Urothelium cell line (cell line): ENCODE measurements at regions not wholly inside any gene's neighbourhood (a gene's known extent, or its start where the extent isn't known, plus 50 kb on each side); places are given as distances from the start of the nearest gene placed in this dataset.
"Not testable (repeated sequence)": the region's sequence is repeated elsewhere in the genome, so short reads cannot be mapped to it uniquely, and the experiment has no call there.

Experiments used
- DNase-seq: peaks from one replicate; pipeline ENCODE4 v3.0.0; 2011; ENCODE audit warnings: low spot score, mixed read lengths
- FAIRE-seq: peaks from 2 replicates; lab custom pipeline; 2011; peaks lifted over from hg19 to GRCh38; lab: Jason Lieb, UNC

GRCh38 chr6:9236443-9236842 is 801.1 kb upstream of the SLC35B3 start:
- FAIRE-seq (no peak), DNase-seq (no peak)

- DNase-seq (no peak), FAIRE-seq (no peak)
These were observed 798.3 kb upstream of the SLC35B3 start for GRCh38 chr6:9233686-9234085.

GRCh38 chr6:9233226-9233625 is 797.9 kb upstream of the SLC35B3 start:
- no peak for DNase-seq
- FAIRE-seq: no peak

DNA sequence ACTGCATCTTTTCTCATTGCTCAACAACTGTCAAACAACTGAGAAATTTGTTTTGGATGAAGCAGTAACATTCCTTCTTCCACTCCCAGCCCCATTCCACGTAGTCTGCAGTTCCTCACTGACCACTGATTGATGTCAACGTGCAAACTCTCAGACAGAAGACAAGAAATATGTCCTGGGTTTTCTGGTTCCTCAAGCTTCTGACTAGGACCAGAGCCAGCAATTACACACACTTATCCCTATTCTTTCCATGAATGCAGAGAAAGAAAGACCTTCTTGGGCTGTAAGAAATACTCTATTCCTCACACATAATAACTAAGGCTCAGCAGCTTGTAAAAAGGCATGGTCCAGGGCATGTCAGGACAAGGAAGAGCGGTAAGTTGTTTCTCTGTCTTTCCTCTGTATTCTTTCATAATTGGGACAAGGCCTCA is 790.1 kb upstream of the SLC35B3 start:
- FAIRE-seq: no peak
- DNase-seq: no peak

GRCh38 chr6:9224539-9224938 is 789.2 kb upstream of the SLC35B3 start:
- FAIRE-seq (no peak), DNase-seq (no peak)

- not testable (repeated sequence) for FAIRE-seq, DNase-seq
These were observed 778.4 kb upstream of the SLC35B3 start for GRCh38 chr6:9213717-9214116.

GRCh38 chr6:9208966-9209365 is 773.6 kb upstream of the SLC35B3 start:
- DNase-seq (no peak), FAIRE-seq (no peak)

GRCh38 chr6:9205645-9206044 is 770.3 kb upstream of the SLC35B3 start:
- FAIRE-seq: no peak
- no peak for DNase-seq

DNA sequence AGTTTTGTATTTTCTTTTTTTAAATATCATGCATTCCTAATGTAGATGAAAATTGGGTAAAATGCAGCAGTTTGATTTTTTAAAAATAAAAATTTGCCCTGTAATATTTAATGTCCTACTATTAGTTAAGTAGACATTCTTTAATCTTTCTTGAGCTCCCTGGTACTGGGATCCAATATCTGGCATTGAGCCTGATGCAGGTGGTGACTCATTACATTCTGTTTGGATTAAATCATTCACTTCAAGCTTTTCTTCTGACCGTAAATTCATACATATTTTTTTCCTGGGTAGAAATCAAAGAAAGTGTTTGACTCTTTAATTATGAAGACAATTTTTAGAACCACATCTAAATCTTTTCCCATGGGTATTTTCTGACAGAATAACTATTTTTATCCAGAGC is 768.8 kb upstream of the SLC35B3 start:
- DNase-seq (peak; percentile 37), FAIRE-seq (no peak)

DNA sequence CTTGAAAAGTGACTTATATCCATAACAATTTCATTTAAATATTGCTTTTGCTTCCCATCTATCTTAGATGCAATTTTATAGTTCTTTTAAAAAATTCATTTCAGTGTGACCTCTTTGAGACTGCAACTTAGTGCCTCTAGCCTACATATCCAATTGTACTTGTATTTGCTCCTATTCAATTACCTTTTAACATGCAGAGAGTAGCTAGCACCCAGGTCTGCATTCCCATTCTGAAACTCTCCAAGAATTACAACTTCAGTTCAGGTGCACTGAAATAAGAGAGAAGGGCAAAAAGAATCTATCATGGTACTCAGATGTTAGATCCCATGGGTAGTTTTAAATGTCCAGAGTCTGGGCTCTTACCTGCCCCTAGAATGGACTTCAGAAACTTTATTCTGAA is 765.4 kb upstream of the SLC35B3 start:
- DNase-seq (no peak), FAIRE-seq (no peak)

DNA sequence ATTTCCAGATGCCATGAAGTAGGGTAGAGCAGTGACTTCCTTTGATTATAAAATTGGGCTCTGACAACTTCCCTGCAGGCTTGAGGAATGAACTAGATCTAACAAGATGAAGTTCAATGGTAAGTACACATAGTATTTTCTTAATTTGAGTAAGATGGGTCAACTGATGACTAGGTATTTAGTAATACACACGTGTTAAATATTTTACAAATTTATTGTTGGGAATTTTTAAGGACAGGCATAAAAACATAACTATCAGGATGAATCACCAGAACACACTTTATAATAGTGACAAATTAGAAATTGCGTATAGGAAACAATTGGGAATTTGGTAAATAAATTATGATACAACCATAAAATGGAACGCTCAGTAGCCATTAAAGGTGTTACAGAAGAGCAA is 762.4 kb upstream of the SLC35B3 start:
- DNase-seq: no peak
- FAIRE-seq: no peak

DNA sequence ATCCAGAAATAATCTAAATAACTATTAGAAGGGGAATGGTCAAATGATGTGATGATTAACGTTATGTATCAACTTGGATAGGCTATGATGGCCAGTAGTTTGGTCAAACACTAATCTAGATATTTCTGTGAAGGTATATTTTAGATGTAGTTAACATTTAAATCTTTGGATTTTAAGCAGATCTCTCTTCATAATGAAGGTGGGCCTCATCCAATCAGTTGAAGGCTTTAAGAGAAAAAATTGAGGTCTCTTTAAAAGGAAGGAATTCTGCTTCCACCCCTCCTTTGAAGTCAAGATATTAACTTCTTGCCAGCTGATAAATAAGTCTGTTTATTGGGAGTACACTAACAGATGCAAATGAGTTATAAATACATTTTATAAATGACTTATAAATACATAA is 760.0 kb upstream of the SLC35B3 start:
- FAIRE-seq: no peak
- DNase-seq: no peak

- no peak for FAIRE-seq
- no peak for DNase-seq
These were observed 757.1 kb upstream of the SLC35B3 start for GRCh38 chr6:9192405-9192909.

DNA sequence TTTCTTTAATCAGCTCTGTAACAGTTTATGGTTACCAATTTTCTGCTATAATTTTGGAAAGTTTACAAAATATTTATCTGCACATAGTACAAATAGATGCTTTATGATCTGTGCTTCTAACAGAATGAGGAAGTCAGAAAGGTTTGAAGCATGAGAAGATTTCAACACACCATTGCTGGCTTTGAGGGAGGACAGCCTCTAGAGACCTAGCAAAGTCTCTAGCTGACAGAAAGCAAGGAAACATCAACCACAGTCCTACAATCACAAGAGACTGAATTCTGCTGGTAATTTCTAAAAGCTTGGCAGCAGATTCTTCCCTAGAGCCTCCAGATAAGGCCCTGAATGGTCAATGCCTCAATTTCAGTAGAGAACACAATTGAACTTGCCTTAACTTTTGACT is 750.8 kb upstream of the SLC35B3 start:
- DNase-seq (no peak), FAIRE-seq (no peak)

DNA sequence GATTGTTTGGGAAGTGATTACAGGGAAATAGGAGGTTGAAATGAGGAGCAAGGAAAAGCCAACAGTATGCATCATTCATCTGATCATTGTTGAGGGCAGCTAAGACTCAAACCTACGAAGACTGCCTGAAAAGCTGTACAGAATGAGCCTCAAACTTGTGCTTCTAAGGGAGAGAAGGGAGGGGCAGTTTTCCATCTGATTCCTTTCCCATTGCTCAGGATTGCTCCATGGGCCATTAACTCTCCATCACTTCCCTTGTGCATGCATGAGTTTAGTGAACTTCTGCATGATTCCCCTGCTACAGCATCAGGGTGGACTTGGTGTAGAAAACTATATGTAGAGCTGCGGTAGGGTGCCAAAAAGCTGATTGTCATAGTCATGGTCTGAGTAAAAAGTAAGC is 742.7 kb upstream of the SLC35B3 start:
- DNase-seq (no peak), FAIRE-seq (no peak)

- FAIRE-seq: no peak
- DNase-seq: no peak
These were observed 737.9 kb upstream of the SLC35B3 start for GRCh38 chr6:9173229-9173628.

- FAIRE-seq: no peak
These were observed 736.8 kb upstream of the SLC35B3 start for GRCh38 chr6:9172096-9172495.

DNA sequence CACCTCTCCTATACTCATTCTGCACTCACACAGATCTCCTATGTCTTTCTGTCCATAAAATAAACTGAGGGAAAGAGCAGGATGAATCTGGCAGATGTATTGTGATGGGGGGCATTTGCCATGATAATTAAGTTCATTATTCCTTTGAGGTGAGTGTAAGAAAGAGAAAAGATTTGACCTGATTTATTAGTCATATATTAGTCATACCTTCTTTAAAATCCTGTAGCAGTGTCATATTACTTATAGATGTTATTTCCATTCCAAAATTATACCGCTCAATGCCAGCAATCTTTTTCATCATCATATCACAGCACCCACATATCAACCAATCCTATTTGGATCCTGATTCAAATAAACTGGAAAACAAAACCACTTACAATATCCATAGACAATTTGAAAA is 733.3 kb upstream of the SLC35B3 start:
- FAIRE-seq: no peak
- no peak for DNase-seq

More at GRCh38 chr6:9172096-9172495, 736.8 kb upstream of the SLC35B3 start:
- no peak for DNase-seq

DNA sequence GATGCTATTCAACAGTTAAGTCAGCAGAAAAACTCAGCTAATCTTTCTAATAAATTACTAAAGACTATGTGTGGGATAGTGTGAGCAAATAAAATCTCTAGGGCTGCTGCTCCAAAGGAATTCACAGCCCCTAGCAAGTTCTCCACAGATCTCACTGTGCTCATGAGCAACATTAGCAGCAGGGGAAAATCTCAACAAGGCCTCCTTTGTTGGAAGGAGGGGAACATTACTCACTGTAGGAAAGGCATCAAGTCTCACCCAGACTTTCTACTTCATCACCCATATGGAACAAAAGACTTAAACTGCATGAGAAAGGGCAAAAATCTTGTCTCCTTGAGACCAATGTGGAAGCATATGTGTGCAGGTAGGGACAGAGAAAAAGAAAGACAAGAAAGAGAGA is 726.4 kb upstream of the SLC35B3 start:
- FAIRE-seq (no peak), DNase-seq (no peak)

DNA sequence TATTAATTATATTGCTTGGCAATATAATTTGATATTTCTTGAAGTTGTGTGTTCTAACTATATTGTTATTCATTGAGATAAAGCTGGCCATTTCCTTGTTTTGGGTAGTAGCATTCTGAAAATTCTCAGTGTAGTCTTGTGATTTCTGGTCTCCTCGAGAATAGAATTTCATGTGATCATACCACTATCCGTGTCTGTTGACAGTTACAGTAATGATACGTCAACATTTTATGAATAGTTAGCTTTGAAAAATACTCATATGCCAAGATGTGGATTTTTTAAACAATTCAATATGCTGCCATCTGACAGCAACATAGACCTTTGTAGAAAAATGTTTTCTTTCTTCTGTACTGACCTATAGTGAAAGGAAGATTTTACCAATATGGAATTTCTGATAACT is 723.7 kb upstream of the SLC35B3 start:
- no peak for DNase-seq
- FAIRE-seq: no peak

DNA sequence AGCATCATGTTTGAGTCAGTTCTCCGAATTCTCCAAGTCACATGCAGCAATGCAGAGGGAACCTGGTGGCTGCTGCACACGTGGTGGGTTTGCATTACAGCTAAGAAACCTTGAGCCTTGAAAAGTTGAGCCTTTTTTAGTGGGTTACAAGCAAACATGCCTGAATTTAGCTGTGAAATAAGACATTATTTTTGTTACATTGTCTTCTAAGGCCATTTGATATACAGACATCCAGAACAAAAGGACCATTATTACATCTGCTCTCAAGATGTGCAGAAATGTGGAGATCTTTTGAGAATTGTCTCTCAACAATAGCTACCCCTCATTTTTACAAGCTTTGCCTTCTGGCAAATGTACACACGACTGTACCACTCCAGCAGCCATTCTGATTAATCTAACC is 720.5 kb upstream of the SLC35B3 start:
- FAIRE-seq (no peak), DNase-seq (no peak)

DNA sequence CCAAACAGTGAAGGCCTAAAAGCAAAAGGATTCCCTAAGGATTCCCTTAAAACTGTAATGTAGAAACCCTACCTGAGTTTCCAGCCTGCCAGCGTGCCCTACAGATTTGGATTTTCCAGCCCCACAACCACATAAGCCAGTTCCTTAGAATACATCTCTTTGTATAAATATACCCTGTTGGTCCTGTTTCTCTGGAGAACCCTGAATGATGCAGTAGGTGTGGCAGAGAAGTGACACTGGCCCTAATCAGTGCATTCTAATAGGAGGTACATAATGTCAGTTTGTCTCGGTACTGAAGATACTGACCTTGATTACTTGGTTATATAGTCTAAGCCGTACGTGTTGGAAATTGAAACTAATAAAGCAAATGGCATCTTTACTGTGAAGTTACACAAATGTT is 707.8 kb upstream of the SLC35B3 start:
- no peak for FAIRE-seq
- no peak for DNase-seq

DNA sequence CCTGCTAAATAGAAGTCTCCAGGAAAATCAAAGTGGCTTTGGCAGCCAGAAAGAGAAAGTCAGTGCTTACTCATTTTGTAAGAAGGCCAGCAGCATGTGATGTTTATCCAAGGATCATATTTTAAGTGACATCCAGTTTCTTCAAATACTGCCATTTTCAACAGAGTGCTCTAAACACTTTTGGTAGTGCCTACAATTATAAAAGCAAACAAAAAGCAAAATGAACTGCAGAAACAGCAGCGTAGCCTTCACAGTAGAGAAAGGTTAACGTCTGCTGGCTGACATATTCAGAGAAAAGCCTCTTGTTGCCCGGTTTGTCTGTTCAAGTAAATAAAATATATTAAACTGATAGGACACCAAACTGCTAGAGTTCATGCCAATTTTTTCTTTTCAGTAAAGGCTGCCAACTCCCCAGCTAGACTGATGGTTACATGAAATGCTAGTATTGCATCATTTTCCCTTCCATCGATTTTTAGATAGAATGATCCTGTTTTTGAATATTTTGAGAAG is 705.7 kb upstream of the SLC35B3 start:
- FAIRE-seq (no peak), DNase-seq (no peak)
